SK-N-SH treated with all-trans-retinoic acid at 6 μM for 48 hours (cell line): ENCODE measurements at regions not wholly inside any gene's neighbourhood (a gene's known extent, or its start where the extent isn't known, plus 50 kb on each side); places are given as distances from the start of the nearest gene placed in this dataset.

Experiments used
- ATAC-seq: fragments of 200-7000 bp; cut with Tn5 transposase; 3 replicates; pipeline ENCODE4 v1.9.1; 2020; ENCODE audit warnings: mild to moderate bottlenecking, moderate library complexity
- ARNTL ChIP-seq: fragments of 450-650 bp; formaldehyde crosslinking; IDR thresholded peaks from 2 replicates; pipeline ENCODE4 v1.5.0; 2020; ENCODE audit warnings: low read depth, mild to moderate bottlenecking, moderate library complexity, borderline replicate concordance
- BACH2 ChIP-seq: fragments of 250-450 bp; sonication (Bioruptor Pico); IDR thresholded peaks from 2 replicates; pipeline ENCODE4 v1.9.0; 2021; ENCODE audit warnings: mild to moderate bottlenecking, borderline replicate concordance
- CREB5 ChIP-seq: fragments of 250-450 bp; sonication (Bioruptor Pico); IDR thresholded peaks from 2 replicates; pipeline ENCODE4 v1.5.1; 2020; ENCODE audit warnings: low read depth, mild to moderate bottlenecking, moderate library complexity
- CSDC2 ChIP-seq: fragments of 250-450 bp; sonication (Bioruptor Pico); IDR thresholded peaks from 2 replicates; pipeline ENCODE4 v1.5.0; 2020; ENCODE audit warnings: mild to moderate bottlenecking, moderate library complexity
- CSRNP3 ChIP-seq: fragments of 250-450 bp; sonication (Bioruptor Pico); IDR thresholded peaks from 2 replicates; pipeline ENCODE4 v1.5.1; 2021; ENCODE audit warnings: mild to moderate bottlenecking, moderate library complexity
- ESRRG ChIP-seq: fragments of 250-450 bp; sonication (Bioruptor Pico); IDR thresholded peaks from 2 replicates; pipeline ENCODE4 v1.6.1; 2021; ENCODE audit warnings: mild to moderate bottlenecking
- OSR1 ChIP-seq: fragments of 250-450 bp; sonication (Bioruptor Pico); IDR thresholded peaks from 2 replicates; pipeline ENCODE4 v1.8.0; 2022; ENCODE audit warnings: moderate library complexity, mild to moderate bottlenecking, inconsistent platforms
- PATZ1 ChIP-seq: fragments of 250-450 bp; sonication (Bioruptor Pico); IDR thresholded peaks from 2 replicates; pipeline ENCODE4 v1.8.0; 2020; ENCODE audit warnings: mild to moderate bottlenecking, moderate library complexity, borderline replicate concordance
- POU6F1 ChIP-seq: fragments of 250-450 bp; sonication (Bioruptor Pico); IDR thresholded peaks from 2 replicates; pipeline ENCODE4 v1.8.0; 2021; ENCODE audit warnings: low read depth, mild to moderate bottlenecking, moderate library complexity, borderline replicate concordance
- PPARA ChIP-seq: fragments of 250-450 bp; sonication (Bioruptor Pico); IDR thresholded peaks from 2 replicates; pipeline ENCODE4 v1.5.0; 2020; ENCODE audit warnings: mild to moderate bottlenecking, borderline replicate concordance
- RARB ChIP-seq: fragments of 250-450 bp; sonication (Bioruptor Pico); IDR thresholded peaks from 2 replicates; pipeline ENCODE4 v1.8.0; 2021; ENCODE audit warnings: mild to moderate bottlenecking, moderate library complexity
- TCF4 ChIP-seq: fragments of 250-450 bp; sonication (Bioruptor Pico); IDR thresholded peaks from 2 replicates; pipeline ENCODE4 v1.8.0; 2021; ENCODE audit warnings: mild to moderate bottlenecking, moderate library complexity, borderline replicate concordance
- TOX ChIP-seq: fragments of 250-450 bp; sonication (Bioruptor Pico); IDR thresholded peaks from 2 replicates; pipeline ENCODE4 v1.8.0; 2021; ENCODE audit warnings: mild to moderate bottlenecking, moderate library complexity, borderline replicate concordance
- TSHZ2 ChIP-seq: fragments of 250-450 bp; sonication (Bioruptor Pico); IDR thresholded peaks from 2 replicates; pipeline ENCODE4 v1.5.0; 2020; ENCODE audit warnings: mild to moderate bottlenecking, moderate library complexity
- ZC3H10 ChIP-seq: fragments of 250-450 bp; sonication (Bioruptor Pico); IDR thresholded peaks from 2 replicates; pipeline ENCODE4 v1.5.1; 2021; ENCODE audit warnings: mild to moderate bottlenecking, moderate library complexity
- ZFP30 ChIP-seq: fragments of 450-650 bp; formaldehyde crosslinking; IDR thresholded peaks from 2 replicates; pipeline ENCODE4 v1.5.0; 2022; ENCODE audit warnings: mild to moderate bottlenecking, moderate library complexity
- ZNF565 ChIP-seq: fragments of 450-650 bp; formaldehyde crosslinking; conservative IDR thresholded peaks from 2 replicates; pipeline ENCODE4 v1.5.0; 2020; ENCODE audit warnings: low read depth, mild to moderate bottlenecking, moderate library complexity
- ZNF8 ChIP-seq: fragments of 450-650 bp; formaldehyde crosslinking; IDR thresholded peaks from 2 replicates; pipeline ENCODE4 v1.5.0; 2020; ENCODE audit warnings: mild to moderate bottlenecking, moderate library complexity

- TF ChIP-seq PATZ1 (no peak), ESRRG (CRISPR knock-in tag) (no peak), ARNTL (CRISPR knock-in tag) (no peak), ZNF565 (CRISPR knock-in tag) (no peak), CSDC2 (CRISPR knock-in tag) (no peak), ZNF8 (CRISPR knock-in tag) (no peak), POU6F1 (CRISPR knock-in tag) (no peak), CREB5 (CRISPR knock-in tag) (no peak), RARB (CRISPR knock-in tag) (no peak)
- TF ChIP-seq, all 23 proteins: peak for 0
Observed at GRCh38 chr22:22035203-22035602, 52.6 kb upstream of the TOP3B start (continued).

- ATAC-seq = no peak
- TF ChIP-seq ARNTL (CRISPR knock-in tag) = no peak
- no peak for TF ChIP-seq ZNF8 (CRISPR knock-in tag)
- no peak for TF ChIP-seq ZFP30 (CRISPR knock-in tag)
Observed at GRCh38 chr22:22034469-22035132, 52.0 kb upstream of the TOP3B start.

GRCh38 chr22:22033803-22034468, 51.3 kb upstream of the TOP3B start:
- ATAC-seq = no peak
- TF ChIP-seq ZC3H10 (CRISPR knock-in tag) (no peak), RARB (CRISPR knock-in tag) (no peak), PATZ1 (no peak), TOX (CRISPR knock-in tag) (no peak), ESRRG (CRISPR knock-in tag) (no peak), POU6F1 (CRISPR knock-in tag) (no peak), TCF4 (CRISPR knock-in tag) (no peak), TSHZ2 (no peak), PPARA (CRISPR knock-in tag) (no peak), CSRNP3 (no peak), BACH2 (no peak), ARNTL (CRISPR knock-in tag) (no peak), ZNF8 (CRISPR knock-in tag) (no peak), CREB5 (CRISPR knock-in tag) (no peak), OSR1 (CRISPR knock-in tag) (no peak)
